ENCODE measurements at regions not wholly inside any gene's neighbourhood (a gene's known extent, or its start where the extent isn't known, plus 50 kb on each side); places are given as distances from the start of the nearest gene placed in this dataset.

DNA sequence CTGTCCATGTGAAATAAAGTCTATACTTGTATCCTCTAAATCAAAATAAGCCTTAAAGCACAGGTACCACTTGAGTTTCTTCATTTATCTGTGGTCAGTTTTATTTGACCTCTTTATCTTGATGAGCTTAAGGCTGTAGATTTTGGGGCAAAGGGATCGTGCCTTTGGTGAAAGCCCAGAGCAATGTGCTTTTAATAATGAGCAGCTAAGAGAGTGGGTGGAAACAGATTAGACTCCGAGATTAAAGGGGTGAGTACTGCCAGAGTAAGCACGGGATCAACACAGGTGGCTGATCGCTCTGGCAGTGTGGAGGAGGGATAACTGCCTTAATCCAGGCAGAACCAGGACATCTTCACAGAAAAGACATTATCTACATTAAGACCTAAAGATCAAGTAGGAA is 280.4 kb downstream of the TDRD15 start:
- ATAC-seq (no peak), DNase-seq (no peak)
- H3K36me3 Mint-ChIP-seq, result no peaks in the 10 kb centered on the region
- no peak overlapping the region for H3K27ac Mint-ChIP-seq
- no peak overlapping the region for H3K4me3 Mint-ChIP-seq
- no peaks in the 10 kb centered on the region for H3K36me3 ChIP-seq (ENCODE audit: control insufficient read depth, insufficient read depth, low read length)
- intact Hi-C loops (cut with micrococcal nuclease), result no loop called here
- H3K4me3 ChIP-seq (ENCODE audit: low read length), result no peak overlapping the region
- no peaks in the 10 kb centered on the region for H3K4me1 Mint-ChIP-seq
- TF ChIP-seq, protein P1, sequence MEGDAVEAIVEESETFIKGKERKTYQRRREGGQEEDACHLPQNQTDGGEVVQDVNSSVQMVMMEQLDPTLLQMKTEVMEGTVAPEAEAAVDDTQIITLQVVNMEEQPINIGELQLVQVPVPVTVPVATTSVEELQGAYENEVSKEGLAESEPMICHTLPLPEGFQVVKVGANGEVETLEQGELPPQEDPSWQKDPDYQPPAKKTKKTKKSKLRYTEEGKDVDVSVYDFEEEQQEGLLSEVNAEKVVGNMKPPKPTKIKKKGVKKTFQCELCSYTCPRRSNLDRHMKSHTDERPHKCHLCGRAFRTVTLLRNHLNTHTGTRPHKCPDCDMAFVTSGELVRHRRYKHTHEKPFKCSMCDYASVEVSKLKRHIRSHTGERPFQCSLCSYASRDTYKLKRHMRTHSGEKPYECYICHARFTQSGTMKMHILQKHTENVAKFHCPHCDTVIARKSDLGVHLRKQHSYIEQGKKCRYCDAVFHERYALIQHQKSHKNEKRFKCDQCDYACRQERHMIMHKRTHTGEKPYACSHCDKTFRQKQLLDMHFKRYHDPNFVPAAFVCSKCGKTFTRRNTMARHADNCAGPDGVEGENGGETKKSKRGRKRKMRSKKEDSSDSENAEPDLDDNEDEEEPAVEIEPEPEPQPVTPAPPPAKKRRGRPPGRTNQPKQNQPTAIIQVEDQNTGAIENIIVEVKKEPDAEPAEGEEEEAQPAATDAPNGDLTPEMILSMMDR (IDR thresholded peaks at IDR 0.05), result no peak
- peaks cover 0 to 4% of the 10 kb centered on the region in 2 donors for H3K9me3 Mint-ChIP-seq
- H3K4me1 ChIP-seq (ENCODE audit: control insufficient read depth, insufficient read depth, low read length), result no peaks in the 10 kb centered on the region
- no peaks in the 10 kb centered on the region for H3K9me3 ChIP-seq (ENCODE audit: control insufficient read depth, insufficient read depth, low read length)
- H3K27me3 ChIP-seq (ENCODE audit: control insufficient read depth, insufficient read depth, low read length), result no peaks in the 10 kb centered on the region
- no peaks in the 10 kb centered on the region for H3K27me3 Mint-ChIP-seq (ENCODE audit: low read depth in 2 of 2)
- no peak overlapping the region for H3K27ac ChIP-seq (ENCODE audit: low read length)
- WGBS (ENCODE audit: insufficient coverage), result 86% methylated on average over 4 of the region's 4 CpGs

DNA sequence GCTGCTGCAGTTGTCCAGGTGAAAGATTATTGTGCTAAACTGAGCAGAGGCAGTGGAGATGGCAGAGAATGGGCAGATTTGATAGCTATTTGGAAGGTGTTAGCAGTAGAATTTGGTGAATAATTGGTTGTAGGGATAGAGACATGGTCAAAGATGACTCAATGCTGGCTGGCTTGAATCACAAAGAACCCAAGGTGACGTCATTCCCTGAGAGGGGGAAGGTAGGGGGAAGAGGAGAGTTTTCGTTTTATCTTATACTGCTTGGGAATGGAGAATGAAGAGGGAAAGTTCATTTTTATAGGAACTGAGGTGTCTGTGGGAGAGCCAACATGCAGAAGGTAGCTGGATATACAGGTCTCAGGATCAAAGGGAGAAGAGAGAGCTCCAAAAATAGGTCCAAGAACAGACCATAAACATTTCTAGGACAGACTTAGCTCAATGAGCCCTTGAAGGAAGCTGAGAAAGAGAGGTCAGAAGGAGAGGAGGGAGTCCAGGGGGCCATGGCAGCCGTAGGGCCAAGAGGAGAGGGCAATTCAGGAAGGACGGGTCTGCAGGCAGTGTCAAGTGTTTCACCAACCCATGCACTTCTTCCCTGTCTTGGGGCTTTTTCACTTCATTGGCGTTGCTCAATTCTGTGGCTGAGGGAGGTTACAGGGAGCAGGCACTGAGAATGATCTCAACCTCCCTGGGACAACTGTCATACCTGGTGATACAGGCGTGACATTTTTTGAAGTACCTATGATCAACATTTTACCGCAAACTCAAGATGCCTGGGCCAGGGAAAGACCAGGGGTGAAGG is 281.3 kb downstream of the TDRD15 start:
- ATAC-seq (no peak), DNase-seq (no peak)
- TF ChIP-seq, protein P1 (IDR thresholded peaks at IDR 0.05), result no peak
- no peaks in the 10 kb centered on the region for H3K27me3 Mint-ChIP-seq (ENCODE audit: low read depth in 2 of 2)
- no peak overlapping the region for H3K4me3 ChIP-seq (ENCODE audit: low read length)
- no peak overlapping the region for H3K4me3 Mint-ChIP-seq
- H3K27me3 ChIP-seq (ENCODE audit: control insufficient read depth, insufficient read depth, low read length), result no peaks in the 10 kb centered on the region
- H3K9me3 ChIP-seq (ENCODE audit: control insufficient read depth, insufficient read depth, low read length), result no peaks in the 10 kb centered on the region
- H3K27ac Mint-ChIP-seq, result no peak overlapping the region
- intact Hi-C loops (cut with micrococcal nuclease), result no loop called here
- no peaks in the 10 kb centered on the region for H3K36me3 Mint-ChIP-seq
- H3K4me1 ChIP-seq (ENCODE audit: control insufficient read depth, insufficient read depth, low read length), result no peaks in the 10 kb centered on the region
- H3K4me1 Mint-ChIP-seq, result no peaks in the 10 kb centered on the region
- H3K36me3 ChIP-seq (ENCODE audit: control insufficient read depth, insufficient read depth, low read length), result no peaks in the 10 kb centered on the region
- H3K9me3 Mint-ChIP-seq, result peaks cover 0 to 7% of the 10 kb centered on the region in 2 donors
- H3K27ac ChIP-seq (ENCODE audit: low read length), result no peak overlapping the region
- 77% methylated on average over 7 of the region's 7 CpGs for WGBS (ENCODE audit: insufficient coverage)

DNA sequence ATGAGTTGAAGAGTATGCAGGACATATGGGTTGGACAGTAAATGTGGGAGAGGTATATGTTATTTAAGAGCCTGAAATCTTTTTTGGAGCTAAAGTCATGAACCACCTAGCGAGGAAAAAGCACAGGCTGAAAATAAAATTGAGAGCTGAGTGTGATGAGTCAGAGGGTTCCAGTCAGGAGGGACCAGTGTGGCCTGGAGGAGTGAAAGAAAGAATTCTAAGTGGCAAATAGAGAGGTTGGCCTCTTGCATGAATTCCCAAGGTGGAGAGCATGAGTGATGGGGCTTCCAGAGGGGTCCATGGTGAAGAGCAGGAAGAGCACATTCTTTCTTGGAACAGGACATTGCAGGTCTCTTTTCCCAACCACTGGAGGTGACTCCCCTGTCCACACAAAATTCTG is 282.6 kb downstream of the TDRD15 start:
- Mint-ChIP-seq H3K9me3 (peaks cover 0 to 6% of the 10 kb centered on the region in 2 donors), H3K4me1 (no peaks in the 10 kb centered on the region), H3K27ac (no peak overlapping the region), H3K4me3 (no peak overlapping the region), H3K27me3 (ENCODE audit: low read depth in 2 of 2) (no peaks in the 10 kb centered on the region), H3K36me3 (no peaks in the 10 kb centered on the region)
- Histone ChIP-seq H3K4me3 (ENCODE audit: low read length) (no peak overlapping the region), H3K4me1 (ENCODE audit: control insufficient read depth, insufficient read depth, low read length) (no peaks in the 10 kb centered on the region), H3K9me3 (ENCODE audit: control insufficient read depth, insufficient read depth, low read length) (no peaks in the 10 kb centered on the region), H3K27ac (ENCODE audit: low read length) (no peak overlapping the region), H3K36me3 (ENCODE audit: control insufficient read depth, insufficient read depth, low read length) (no peaks in the 10 kb centered on the region), H3K27me3 (ENCODE audit: control insufficient read depth, insufficient read depth, low read length) (no peaks in the 10 kb centered on the region)
- 72% methylated on average over 1 of the region's 1 CpG for WGBS (ENCODE audit: insufficient coverage)
- TF ChIP-seq, protein P1 (IDR thresholded peaks at IDR 0.05), result no peak
- no peak for DNase-seq
- ATAC-seq, result no peak
- intact Hi-C loops (cut with micrococcal nuclease), result no loop called here

DNA sequence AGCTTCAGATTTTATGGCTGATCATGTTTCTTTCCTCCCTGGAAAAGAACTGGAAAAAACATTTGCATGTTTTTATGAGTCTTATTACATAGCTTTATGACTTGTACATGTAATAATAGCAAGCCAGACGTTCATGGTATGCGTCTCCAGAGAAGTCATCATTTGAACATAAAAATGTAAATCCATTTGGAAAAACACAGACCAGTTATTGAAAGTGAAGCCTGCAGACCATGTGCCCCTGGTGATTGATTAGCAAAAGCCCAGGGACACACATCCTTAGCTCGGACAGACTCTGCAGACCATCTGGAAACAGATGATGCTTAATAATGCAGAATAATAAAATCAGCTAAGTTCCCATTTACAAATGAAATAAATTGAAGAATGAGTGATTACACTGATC is 283.1 kb downstream of the TDRD15 start:
- H3K4me1 Mint-ChIP-seq, result no peaks in the 10 kb centered on the region
- no peaks in the 10 kb centered on the region for H3K27me3 ChIP-seq (ENCODE audit: control insufficient read depth, insufficient read depth, low read length)
- ATAC-seq (no peak), DNase-seq (no peak)
- no peak overlapping the region for H3K27ac ChIP-seq (ENCODE audit: low read length)
- H3K4me3 ChIP-seq (ENCODE audit: low read length), result no peak overlapping the region
- no peaks in the 10 kb centered on the region for H3K9me3 ChIP-seq (ENCODE audit: control insufficient read depth, insufficient read depth, low read length)
- no peaks in the 10 kb centered on the region for H3K4me1 ChIP-seq (ENCODE audit: control insufficient read depth, insufficient read depth, low read length)
- 70% methylated on average over 3 of the region's 3 CpGs for WGBS (ENCODE audit: insufficient coverage)
- peaks cover 3 to 6% of the 10 kb centered on the region in 2 donors for H3K9me3 Mint-ChIP-seq
- TF ChIP-seq, protein P1 (IDR thresholded peaks at IDR 0.05), result no peak
- no peaks in the 10 kb centered on the region for H3K36me3 Mint-ChIP-seq
- H3K36me3 ChIP-seq (ENCODE audit: control insufficient read depth, insufficient read depth, low read length), result no peaks in the 10 kb centered on the region
- no peaks in the 10 kb centered on the region for H3K27me3 Mint-ChIP-seq (ENCODE audit: low read depth in 2 of 2)
- no peak overlapping the region for H3K27ac Mint-ChIP-seq
- H3K4me3 Mint-ChIP-seq, result no peak overlapping the region
- intact Hi-C loops (cut with micrococcal nuclease), result no loop called here
